Activated CD8-positive, alpha-beta memory T cell treated with anti-CD3 and anti-CD28 coated beads, Interleukin-2, amount 50 U/mL, for 48 hours (primary cell): ENCODE measurements at regions not wholly inside any gene's neighbourhood (a gene's known extent, or its start where the extent isn't known, plus 50 kb on each side); places are given as distances from the start of the nearest gene placed in this dataset.

Experiments used
- DNase-seq: peaks from one replicate; pipeline ENCODE4 v3.0.0-alpha.2; 2020

- no peak for DNase-seq
Measured at GRCh38 chr5:165786073-165786472, 2280.7 kb downstream of the MAT2B start.

GRCh38 chr5:165795073-165795472 is 2289.7 kb downstream of the MAT2B start:
- no peak for DNase-seq

DNA sequence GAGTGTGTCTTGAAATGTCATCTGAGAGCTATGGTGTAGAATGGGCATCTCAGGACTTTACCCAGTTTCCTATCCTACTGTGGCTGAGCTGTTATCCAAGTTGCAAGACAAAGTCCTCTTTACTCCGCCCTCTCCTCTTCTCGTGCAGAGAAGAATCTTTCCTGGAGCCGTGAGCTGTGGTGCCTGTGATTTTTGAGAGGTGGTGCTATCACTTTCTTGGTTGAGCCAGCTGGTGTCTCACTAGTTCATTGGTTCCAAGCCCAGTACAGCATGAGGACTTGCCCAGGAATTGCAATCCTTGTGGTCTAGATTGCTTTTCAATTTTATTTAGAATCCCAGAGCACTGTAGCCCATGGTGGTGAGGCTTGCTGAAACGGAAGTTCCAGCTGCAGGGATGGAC is 2300.3 kb downstream of the MAT2B start:
- no peak for DNase-seq

GRCh38 chr5:165808335-165808734 is 2302.9 kb downstream of the MAT2B start:
- no peak for DNase-seq

DNA sequence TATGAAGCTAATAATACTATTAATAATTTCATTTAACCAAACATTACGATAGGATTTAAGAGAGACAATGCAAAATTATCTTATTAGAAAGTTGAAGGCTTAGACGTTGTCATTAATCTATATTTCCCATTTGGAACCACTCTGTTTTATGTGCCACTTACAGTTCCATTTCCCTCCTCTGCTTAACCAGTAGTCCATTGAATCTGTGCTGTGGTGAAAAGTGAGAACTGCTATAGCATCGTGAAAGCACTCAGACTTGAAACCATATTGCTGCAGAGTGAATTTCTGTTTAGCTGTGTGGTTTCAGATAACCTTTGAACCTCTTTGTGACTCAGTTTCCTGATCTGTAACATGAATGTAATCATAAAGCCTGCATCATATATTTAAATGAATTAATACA is 2304.5 kb downstream of the MAT2B start:
- no peak for DNase-seq

- no peak for DNase-seq
Measured at GRCh38 chr5:165829504-165829903, 2324.1 kb downstream of the MAT2B start.

GRCh38 chr5:165834891-165835290 is 2329.5 kb downstream of the MAT2B start:
- DNase-seq, result no peak

GRCh38 chr5:165836046-165836445 is 2330.6 kb downstream of the MAT2B start:
- no peak for DNase-seq

DNA sequence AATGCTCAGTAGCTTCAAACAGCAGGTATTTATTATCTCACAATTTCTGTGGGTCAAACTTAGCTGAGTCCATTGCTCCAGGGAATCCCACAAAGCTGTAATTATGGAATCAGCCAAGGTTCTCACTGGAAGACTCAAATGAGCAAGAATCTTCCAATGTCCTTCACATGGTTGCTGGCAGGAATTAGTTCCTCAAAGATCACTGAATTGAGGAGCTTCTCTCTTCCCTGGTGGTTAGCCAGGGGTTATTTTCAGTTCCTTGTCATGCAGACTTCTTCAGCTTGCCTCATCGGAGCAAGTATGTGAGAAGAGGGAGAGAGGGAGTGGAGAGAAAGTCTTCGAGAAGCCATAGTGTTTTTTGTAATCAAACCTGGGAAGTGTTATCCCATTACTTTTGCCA is 2331.9 kb downstream of the MAT2B start:
- no peak for DNase-seq

DNA sequence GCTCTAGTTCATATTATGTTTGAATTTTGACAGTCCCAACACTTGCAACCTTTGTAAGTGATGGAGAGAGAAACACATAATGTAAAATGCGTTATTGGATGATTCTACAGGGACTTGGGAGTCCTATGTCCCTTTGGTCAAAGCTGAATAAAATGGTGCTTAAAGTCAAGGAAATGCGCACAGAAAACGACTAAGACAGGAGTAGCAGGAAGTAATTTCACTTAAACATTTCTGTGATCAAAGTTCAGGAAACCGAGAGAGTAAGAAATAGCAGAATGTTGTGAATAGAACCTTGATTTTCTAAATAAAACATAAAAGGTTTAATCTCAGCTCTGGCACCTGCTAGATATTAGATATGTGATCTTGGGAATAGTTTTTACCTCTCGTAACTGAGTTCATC is 2339.2 kb downstream of the MAT2B start:
- no peak for DNase-seq

DNA sequence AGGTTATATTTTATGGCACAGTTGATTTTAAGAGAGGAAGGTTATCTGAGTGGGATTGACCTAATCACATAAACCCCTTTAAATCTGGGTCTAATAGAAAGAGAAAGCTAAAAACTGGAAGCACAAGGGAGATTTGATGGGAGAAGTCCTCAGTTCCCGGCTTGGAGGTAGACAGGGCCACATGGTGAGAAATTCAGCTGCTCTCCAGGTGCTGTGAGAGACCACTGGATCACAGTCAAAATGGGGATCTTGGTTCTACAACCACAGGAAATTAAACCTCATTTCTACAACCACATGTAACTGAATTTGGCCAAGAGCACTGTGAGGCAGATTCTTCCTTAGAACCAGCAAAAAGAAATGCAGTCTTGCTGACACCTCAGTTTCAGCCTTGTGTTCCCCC is 2352.7 kb downstream of the MAT2B start:
- DNase-seq, result no peak

- no peak for DNase-seq
Measured at GRCh38 chr5:165859251-165859650, 2353.8 kb downstream of the MAT2B start.

DNA sequence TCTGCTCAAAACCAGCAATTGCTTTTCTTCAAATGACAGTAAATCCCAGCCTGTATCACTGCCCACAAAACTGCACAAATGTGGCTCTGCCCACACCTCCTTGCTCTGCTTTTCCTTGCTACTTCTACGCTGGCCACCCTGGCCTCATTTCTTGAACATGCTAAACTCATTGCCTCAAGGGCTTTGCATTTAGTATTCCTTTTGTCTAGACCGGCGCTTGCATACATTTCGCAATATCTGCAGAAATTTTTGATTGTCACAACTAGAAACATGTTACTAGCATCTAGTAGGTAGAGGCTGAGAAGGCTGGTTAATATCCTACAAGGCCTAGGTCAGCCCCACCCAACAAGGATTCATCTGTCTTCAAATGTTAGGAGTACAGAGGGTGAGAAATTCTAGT is 2357.8 kb downstream of the MAT2B start:
- no peak for DNase-seq

DNA sequence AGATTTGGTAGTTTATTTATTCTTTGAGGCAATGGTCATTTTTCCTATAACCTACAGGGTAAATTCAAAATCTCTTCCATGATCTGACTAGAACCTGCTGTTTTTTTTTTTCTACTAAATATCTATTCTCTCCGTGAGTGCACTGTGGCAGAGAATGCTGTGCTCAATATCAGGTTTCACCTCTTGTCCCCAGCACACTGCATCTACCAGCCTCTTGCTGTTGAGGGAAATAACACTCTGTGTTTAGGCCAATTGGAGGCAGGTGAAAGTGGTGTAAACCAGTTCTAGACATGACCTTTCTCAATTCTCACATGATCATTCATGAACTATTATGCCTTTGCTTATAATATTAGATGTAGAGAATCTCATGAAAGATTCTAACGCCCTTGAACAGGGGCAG is 2365.9 kb downstream of the MAT2B start:
- DNase-seq, result no peak

- no peak for DNase-seq
Measured at GRCh38 chr5:165874851-165875250, 2369.4 kb downstream of the MAT2B start.

DNA sequence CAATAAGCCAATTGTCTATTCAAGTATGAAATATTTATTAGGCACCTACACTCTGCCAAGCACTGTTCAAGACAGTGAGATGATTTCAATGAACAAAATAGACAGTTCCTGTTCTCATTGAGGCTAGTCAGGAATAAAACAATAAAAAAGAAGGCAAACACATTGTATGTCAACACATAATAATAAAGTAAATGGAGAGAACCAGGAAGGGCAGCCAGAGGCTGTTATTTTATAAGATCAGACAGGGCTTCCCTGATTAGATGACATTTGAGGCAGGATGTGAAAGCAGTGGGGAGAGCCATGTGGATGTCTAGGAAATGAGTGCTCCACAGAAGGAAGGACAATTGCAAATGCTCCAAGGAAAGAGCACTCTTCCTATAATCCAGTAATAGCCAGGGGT is 2371.1 kb downstream of the MAT2B start:
- DNase-seq, result no peak

DNA sequence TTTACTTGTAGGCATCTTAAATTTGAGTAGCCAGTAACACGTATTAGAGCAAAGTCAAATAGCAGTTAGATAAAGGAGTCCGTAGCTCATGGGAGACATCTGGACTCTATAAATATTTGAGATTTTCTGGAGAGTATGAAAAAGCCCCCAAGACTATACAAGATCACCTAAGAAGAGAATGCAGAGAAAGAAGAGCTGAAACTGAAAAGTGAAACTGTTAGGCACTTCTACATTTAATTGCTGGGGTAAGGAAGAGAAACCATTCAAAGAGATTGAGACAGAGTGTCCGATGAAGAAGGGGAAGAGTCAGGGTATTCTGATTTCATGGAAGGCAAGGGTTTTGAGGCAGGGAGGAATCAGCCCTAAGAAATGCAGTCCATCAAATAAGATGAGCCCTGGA is 2372.1 kb downstream of the MAT2B start:
- DNase-seq, result no peak

DNA sequence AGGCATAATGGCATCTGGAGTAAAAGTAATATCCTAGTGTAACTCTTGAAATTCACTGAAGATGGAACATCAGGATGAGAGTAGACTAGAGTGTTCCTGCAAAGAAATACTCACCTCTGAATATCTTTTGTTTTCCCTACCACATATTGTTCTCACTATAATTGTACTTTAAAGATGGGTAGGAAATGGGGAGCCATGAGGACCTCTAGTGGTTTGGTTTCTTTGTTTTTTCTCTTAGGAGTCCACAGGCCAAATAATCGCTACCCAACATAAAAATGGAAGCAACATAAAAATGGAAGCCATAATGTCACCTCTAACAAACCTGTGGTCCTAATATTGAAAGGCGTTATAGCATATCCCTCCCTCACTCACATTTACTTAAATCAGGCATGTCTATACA is 2375.8 kb downstream of the MAT2B start:
- DNase-seq, result no peak

- no peak for DNase-seq
Measured at GRCh38 chr5:165882099-165882498, 2376.7 kb downstream of the MAT2B start.

- DNase-seq, result no peak
Measured at GRCh38 chr5:165885623-165886350, 2380.4 kb downstream of the MAT2B start.

- DNase-seq, result no peak
Measured at GRCh38 chr5:165887147-165887546, 2381.7 kb downstream of the MAT2B start.

GRCh38 chr5:165892383-165892782 is 2387.0 kb downstream of the MAT2B start:
- DNase-seq, result no peak

- no peak for DNase-seq
Measured at GRCh38 chr5:165894916-165895315, 2389.5 kb downstream of the MAT2B start.

DNA sequence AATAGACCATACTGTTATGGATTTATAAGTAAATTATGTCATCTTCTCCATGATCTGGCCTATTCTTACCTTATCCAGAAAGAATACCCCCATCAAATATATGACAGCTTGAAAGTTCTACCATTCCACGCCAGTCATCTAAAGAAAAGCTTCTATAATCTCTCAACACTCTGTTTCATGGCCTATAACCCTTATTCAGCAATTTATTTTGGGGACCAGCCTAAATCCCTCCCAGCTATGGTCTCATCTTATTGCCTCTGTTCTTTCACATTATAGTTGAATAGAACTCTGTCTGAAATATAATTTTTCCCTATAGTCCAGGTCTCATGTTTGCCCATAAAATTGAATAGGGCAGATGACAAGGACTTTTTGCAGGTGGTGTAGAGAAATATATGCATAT is 2387.6 kb upstream of the WWC1 start:
- no peak for DNase-seq

DNA sequence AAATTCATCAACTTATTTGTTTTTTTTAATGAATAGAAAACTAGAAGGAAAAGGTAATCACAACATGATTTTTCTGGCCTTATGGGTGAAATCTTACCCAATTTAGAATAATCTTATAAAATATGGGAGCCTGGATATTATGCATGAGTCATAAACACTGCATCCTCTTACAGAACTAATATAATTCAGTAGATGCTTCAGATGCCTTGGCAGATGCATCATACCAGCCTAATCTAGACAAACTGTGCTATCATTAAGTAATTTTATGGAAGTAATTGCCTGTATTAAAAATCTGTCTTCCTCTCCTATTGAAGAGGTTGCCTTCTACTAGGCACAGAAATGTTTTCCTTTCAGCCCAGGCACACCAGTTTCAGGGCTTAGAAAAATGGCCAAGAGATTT is 2384.6 kb upstream of the WWC1 start:
- no peak for DNase-seq

GRCh38 chr5:165913059-165913458 is 2378.4 kb upstream of the WWC1 start:
- DNase-seq, result no peak
